HEK293T (cell line): ENCODE measurements at regions not wholly inside any gene's neighbourhood (a gene's known extent, or its start where the extent isn't known, plus 50 kb on each side); places are given as distances from the start of the nearest gene placed in this dataset.

Source experiments
- BHLHE40 ChIP-seq: fragments of 450-650 bp; IDR thresholded peaks from 2 replicates; pipeline ENCODE4 v1.6.1; 2016; ENCODE audit warnings: mild to moderate bottlenecking, moderate library complexity, borderline replicate concordance
- FOXK2 ChIP-seq: fragments of 450-650 bp; IDR thresholded peaks from 2 replicates; pipeline ENCODE4 v1.6.1; 2016; ENCODE audit warnings: mild to moderate bottlenecking
- FOXM1 ChIP-seq: fragments of 450-650 bp; IDR thresholded peaks from 2 replicates; pipeline ENCODE4 v1.6.1; 2017; ENCODE audit warnings: mild to moderate bottlenecking, borderline replicate concordance
- HDGF ChIP-seq: fragments of 450-650 bp; IDR thresholded peaks from 2 replicates; pipeline ENCODE4 v1.6.1; 2017; ENCODE audit warnings: antibody characterized with exemption, borderline replicate concordance
- L3MBTL2 ChIP-seq: fragments of 450-650 bp; conservative IDR thresholded peaks from 2 replicates; pipeline ENCODE4 v1.6.1; 2016; ENCODE audit warnings: mild to moderate bottlenecking
- SP1 ChIP-seq: fragments of 450-650 bp; IDR thresholded peaks from 2 replicates; pipeline ENCODE4 v1.6.1; 2017
- SUZ12 ChIP-seq: fragments of 450-650 bp; IDR thresholded peaks from 2 replicates; pipeline ENCODE4 v1.6.1; 2016; ENCODE audit warnings: mild to moderate bottlenecking
- TARDBP ChIP-seq: fragments of 450-650 bp; IDR thresholded peaks from 2 replicates; pipeline ENCODE4 v1.6.1; 2016
- ZNF384 ChIP-seq: fragments of 450-650 bp; IDR thresholded peaks from 2 replicates; pipeline ENCODE4 v1.6.1; 2016

GRCh38 chr5:52017567-52017966, 634.3 kb downstream of the ISL1 start:
- TF ChIP-seq SP1 (no peak), HDGF (no peak), ZNF384 (no peak), BHLHE40 (no peak), FOXM1 (no peak), L3MBTL2 (no peak), TARDBP (no peak), SUZ12 (no peak), FOXK2 (no peak)
